ENCODE measurements at regions not wholly inside any gene's neighbourhood (a gene's known extent, or its start where the extent isn't known, plus 50 kb on each side); places are given as distances from the start of the nearest gene placed in this dataset.

GRCh38 chr13:111856571-111856970 is 210.4 kb upstream of the SOX1 start:
- TF ChIP-seq GABPA (IDR thresholded peaks at IDR 0.05 in 1 of 2, conservative IDR thresholded peaks at IDR 0.05 in 1 of 2): no peak
- no peak for TF ChIP-seq RXRA (IDR thresholded peaks at IDR 0.05)
- TF ChIP-seq CTCF (IDR thresholded peaks at IDR 0.05; ENCODE audit: low read depth, low read length, missing input control): no peak
- TF ChIP-seq ATF3 (IDR thresholded peaks at IDR 0.05): no peak
- TF ChIP-seq JUND (IDR thresholded peaks at IDR 0.05): no peak
- no peak for TF ChIP-seq RAD21 (IDR thresholded peaks at IDR 0.05)
- TF ChIP-seq TAF1 (conservative IDR thresholded peaks at IDR 0.05): no peak
- TF ChIP-seq HNF4G (IDR thresholded peaks at IDR 0.05): no peak
- no peak for TF ChIP-seq MAX (IDR thresholded peaks at IDR 0.05)
- no peak for TF ChIP-seq FOXA1 (IDR thresholded peaks at IDR 0.05)
- no peak for TF ChIP-seq NR2F2 (IDR thresholded peaks at IDR 0.05)
- TF ChIP-seq SP1 (IDR thresholded peaks at IDR 0.05): no peak
- TF ChIP-seq YY1 (IDR thresholded peaks at IDR 0.05): no peak

All from liver (tissue), 3 donors.